ENCODE measurements at regions not wholly inside any gene's neighbourhood (a gene's known extent, or its start where the extent isn't known, plus 50 kb on each side); places are given as distances from the start of the nearest gene placed in this dataset.

DNA sequence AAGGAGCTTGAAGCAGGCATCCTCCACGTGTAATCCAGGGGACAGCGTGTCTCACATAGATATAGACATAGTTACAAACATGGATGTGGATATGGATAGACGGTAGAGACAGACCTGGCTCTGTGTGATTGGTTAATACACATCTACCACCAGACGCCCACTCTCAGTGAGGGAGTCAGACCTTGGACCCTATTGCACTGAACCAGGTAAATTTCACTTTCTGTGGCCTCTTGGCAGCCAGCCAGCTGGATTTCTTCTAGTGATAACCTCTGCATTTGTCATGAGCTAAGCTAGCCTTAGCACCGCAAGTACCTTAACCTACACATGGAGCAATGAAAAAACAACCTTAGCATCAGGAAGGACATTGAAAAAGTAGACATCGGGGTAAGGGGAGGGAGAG lies 79.2 kb upstream of the ACSL4 start:
- DNase-seq (ENCODE audit: low spot score), result peak; percentile 73

GRCh38 chrX:109813236-109813635 lies 80.2 kb upstream of the ACSL4 start:
- H3K27me3 ChIP-seq, result no peaks in the 10 kb centered on the region
- H3K4me2 ChIP-seq, result no peak overlapping the region
- no peaks in the 10 kb centered on the region for H4K20me1 ChIP-seq (ENCODE audit: insufficient read depth, poor library complexity, severe bottlenecking)
- H3K4me1 ChIP-seq (ENCODE audit: insufficient read depth), result no peaks in the 10 kb centered on the region
- no peak overlapping the region for H3K27ac ChIP-seq
- TF ChIP-seq CTCF (IDR thresholded peaks at IDR 0.05; ENCODE audit: poor library complexity) (no peak), EZH2phosphoT487 (IDR thresholded peaks at IDR 0.05; ENCODE audit: low read depth, severe bottlenecking, unreplicated experiment) (no peak), EZH2 (IDR thresholded peaks at IDR 0.05; ENCODE audit: borderline replicate concordance) (no peak)
- no peak overlapping the region for H2AFZ ChIP-seq
- H3K36me3 ChIP-seq (replicated peaks; ENCODE audit: insufficient read depth, low read depth), result no peaks in the 10 kb centered on the region
- no peak for DNase-seq (ENCODE audit: low spot score)
- no peaks in the 10 kb centered on the region for H3K9me3 ChIP-seq (ENCODE audit: low read depth)
- H3K79me2 ChIP-seq, result no peaks in the 10 kb centered on the region
- no peaks in the 10 kb centered on the region for H3K9me2 ChIP-seq (replicated peaks; ENCODE audit: insufficient read depth)
- H3K4me3 ChIP-seq, result no peak overlapping the region

More for the DNA sequence above, 79.2 kb upstream of the ACSL4 start:
- Histone ChIP-seq H3K9me3 (ENCODE audit: low read depth) (no peaks in the 10 kb centered on the region), H3K79me2 (no peaks in the 10 kb centered on the region), H4K20me1 (ENCODE audit: insufficient read depth, poor library complexity, severe bottlenecking) (no peaks in the 10 kb centered on the region), H3K4me2 (no peak overlapping the region), H3K4me3 (no peak overlapping the region), H3K27me3 (no peaks in the 10 kb centered on the region), H3K9me2 (replicated peaks; ENCODE audit: insufficient read depth) (no peaks in the 10 kb centered on the region), H3K4me1 (ENCODE audit: insufficient read depth) (no peaks in the 10 kb centered on the region), H2AFZ (no peak overlapping the region), H3K27ac (peak overlapping the region; percentile 34), H3K36me3 (replicated peaks; ENCODE audit: insufficient read depth, low read depth) (no peaks in the 10 kb centered on the region)
- 67% methylated on average over 6 of the region's 6 CpGs for WGBS (ENCODE audit: low lambda C conversion rate, missing lambda C conversion rate)
- TF ChIP-seq EZH2 (IDR thresholded peaks at IDR 0.05; ENCODE audit: borderline replicate concordance) (no peak), EZH2phosphoT487 (IDR thresholded peaks at IDR 0.05; ENCODE audit: low read depth, severe bottlenecking, unreplicated experiment) (no peak), CTCF (IDR thresholded peaks at IDR 0.05; ENCODE audit: poor library complexity) (no peak)

DNA sequence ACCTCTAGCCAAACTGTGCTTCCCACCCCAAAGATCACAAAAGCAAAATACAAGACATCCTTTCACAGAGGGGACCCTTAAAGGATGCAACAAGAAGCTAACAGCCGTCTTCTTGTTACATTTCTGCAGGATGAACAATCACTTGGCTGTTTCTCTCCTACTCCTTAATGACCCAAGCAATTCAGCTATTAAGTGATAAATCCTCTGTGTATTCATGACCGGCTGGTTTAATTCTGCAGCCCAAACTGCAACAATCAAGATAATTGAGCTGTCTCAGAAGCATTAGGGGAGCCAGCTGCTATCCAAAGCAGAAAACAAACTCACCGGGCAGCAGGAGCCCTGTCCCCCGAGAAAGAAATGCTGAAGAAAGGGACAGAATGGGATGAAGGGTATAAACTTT lies 85.9 kb upstream of the ACSL4 start:
- Histone ChIP-seq H3K36me3 (replicated peaks; ENCODE audit: insufficient read depth, low read depth) (no peaks in the 10 kb centered on the region), H3K27ac (no peak overlapping the region), H3K9me2 (replicated peaks; ENCODE audit: insufficient read depth) (no peaks in the 10 kb centered on the region), H3K27me3 (no peaks in the 10 kb centered on the region), H3K4me3 (no peak overlapping the region), H3K4me1 (ENCODE audit: insufficient read depth) (no peaks in the 10 kb centered on the region), H4K20me1 (ENCODE audit: insufficient read depth, poor library complexity, severe bottlenecking) (no peaks in the 10 kb centered on the region), H3K4me2 (no peak overlapping the region), H3K9me3 (ENCODE audit: low read depth) (no peaks in the 10 kb centered on the region), H2AFZ (no peak overlapping the region), H3K79me2 (no peaks in the 10 kb centered on the region)
- 65% methylated on average over 4 of the region's 4 CpGs for WGBS (ENCODE audit: low lambda C conversion rate, missing lambda C conversion rate)
- no peak for TF ChIP-seq EZH2 (IDR thresholded peaks at IDR 0.05; ENCODE audit: borderline replicate concordance)
- no peak for TF ChIP-seq EZH2phosphoT487 (IDR thresholded peaks at IDR 0.05; ENCODE audit: low read depth, severe bottlenecking, unreplicated experiment)
- TF ChIP-seq CTCF (IDR thresholded peaks at IDR 0.05; ENCODE audit: poor library complexity), result no peak
- DNase-seq (ENCODE audit: low spot score), result no peak

DNA sequence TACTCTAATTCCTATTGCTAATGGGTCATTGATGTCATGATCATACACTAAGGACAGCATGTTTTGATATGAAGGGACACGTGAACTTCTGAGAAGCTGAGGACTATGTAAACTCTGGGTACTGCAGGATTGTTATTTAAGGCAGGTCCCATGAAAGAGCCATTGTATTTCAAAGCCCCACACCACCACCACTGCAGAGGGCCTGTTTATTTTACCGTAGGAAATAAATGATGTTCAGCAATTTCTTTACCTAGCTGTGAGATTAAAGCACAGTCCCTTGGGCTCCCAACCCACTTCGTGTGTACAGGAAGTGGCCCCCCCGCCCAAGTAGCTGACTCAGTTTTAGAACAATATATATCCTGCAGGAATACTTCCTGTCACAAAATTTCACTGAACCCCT lies 89.8 kb upstream of the ACSL4 start:
- Histone ChIP-seq H3K27me3 (no peaks in the 10 kb centered on the region), H3K4me1 (ENCODE audit: insufficient read depth) (no peaks in the 10 kb centered on the region), H4K20me1 (ENCODE audit: insufficient read depth, poor library complexity, severe bottlenecking) (no peaks in the 10 kb centered on the region), H3K4me3 (no peak overlapping the region), H3K27ac (no peak overlapping the region), H3K36me3 (replicated peaks; ENCODE audit: insufficient read depth, low read depth) (no peaks in the 10 kb centered on the region), H3K9me2 (replicated peaks; ENCODE audit: insufficient read depth) (no peaks in the 10 kb centered on the region), H2AFZ (no peak overlapping the region), H3K79me2 (no peaks in the 10 kb centered on the region), H3K4me2 (no peak overlapping the region), H3K9me3 (ENCODE audit: low read depth) (no peaks in the 10 kb centered on the region)
- no peak for DNase-seq (ENCODE audit: low spot score)
- TF ChIP-seq EZH2phosphoT487 (IDR thresholded peaks at IDR 0.05; ENCODE audit: low read depth, severe bottlenecking, unreplicated experiment) (no peak), CTCF (IDR thresholded peaks at IDR 0.05; ENCODE audit: poor library complexity) (no peak), EZH2 (IDR thresholded peaks at IDR 0.05; ENCODE audit: borderline replicate concordance) (no peak)
- 54% methylated on average over 4 of the region's 4 CpGs for WGBS (ENCODE audit: low lambda C conversion rate, missing lambda C conversion rate)
